ENCODE measurements at regions not wholly inside any gene's neighbourhood (a gene's known extent, or its start where the extent isn't known, plus 50 kb on each side); places are given as distances from the start of the nearest gene placed in this dataset.

- DNase-seq (ENCODE audit: insufficient read length, low spot score) (no peak), FAIRE-seq (no peak)
Observed at GRCh38 chr6:99091985-99092384, 144.2 kb upstream of the FBXL4 start.

GRCh38 chr6:99080191-99080590 is 132.4 kb upstream of the FBXL4 start:
- DNase-seq (ENCODE audit: insufficient read length, low spot score) = no peak
- FAIRE-seq = no peak

GRCh38 chr6:99079058-99079457 is 131.3 kb upstream of the FBXL4 start:
- FAIRE-seq = no peak
- no peak for DNase-seq (ENCODE audit: insufficient read length, low spot score)

DNA sequence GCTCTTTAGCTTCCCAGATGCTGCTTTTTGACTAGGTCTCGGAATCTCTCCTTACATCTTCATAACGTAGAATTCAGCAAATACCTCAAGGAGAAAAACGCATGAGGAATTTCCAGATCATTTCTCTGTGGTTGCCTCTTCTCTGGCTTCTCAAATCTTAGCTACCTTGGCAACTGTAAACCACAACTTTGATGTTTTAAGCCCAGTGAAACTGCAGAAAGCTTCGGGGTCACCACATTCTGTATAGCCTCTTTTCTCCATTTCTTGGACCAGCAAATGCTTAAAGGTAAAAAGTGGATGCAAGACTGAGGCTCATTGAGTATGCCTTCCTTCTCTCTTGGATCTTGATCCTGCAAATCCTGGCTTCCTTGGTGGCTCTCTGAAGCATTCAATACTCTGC is 125.5 kb upstream of the FBXL4 start:
- FAIRE-seq (no peak), DNase-seq (ENCODE audit: insufficient read length, low spot score) (no peak)

GRCh38 chr6:99066044-99066443 is 118.3 kb upstream of the FBXL4 start:
- FAIRE-seq (no peak), DNase-seq (ENCODE audit: insufficient read length, low spot score) (no peak)

- FAIRE-seq = no peak
- DNase-seq (ENCODE audit: insufficient read length, low spot score) = no peak
Observed at GRCh38 chr6:99064834-99065233, 117.1 kb upstream of the FBXL4 start.

GRCh38 chr6:99036672-99037071 is 88.9 kb upstream of the FBXL4 start:
- FAIRE-seq (no peak), DNase-seq (ENCODE audit: insufficient read length, low spot score) (no peak)

GRCh38 chr6:99032396-99032795 is 84.7 kb upstream of the FBXL4 start:
- no peak for FAIRE-seq
- no peak for DNase-seq (ENCODE audit: insufficient read length, low spot score)

DNA sequence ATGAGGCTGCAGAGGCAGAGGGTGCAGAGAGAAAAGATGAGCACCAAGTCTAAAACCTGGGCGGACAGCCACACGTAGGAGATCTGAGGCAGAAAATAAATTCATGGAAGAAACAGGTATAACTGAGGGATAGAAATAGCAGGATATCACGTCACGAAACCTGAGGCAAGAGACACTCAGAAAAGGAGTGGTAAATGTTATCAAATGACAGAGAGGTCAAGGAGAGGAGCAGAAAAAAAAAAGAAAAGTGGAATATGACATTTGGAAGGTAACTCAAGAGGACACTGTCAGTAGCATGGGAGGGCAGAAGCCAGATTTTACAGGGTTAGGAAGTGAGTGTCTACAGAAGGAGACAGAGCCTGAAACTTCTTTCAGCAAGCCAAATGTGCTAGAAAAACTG is 84.2 kb upstream of the FBXL4 start:
- FAIRE-seq = no peak

DNA sequence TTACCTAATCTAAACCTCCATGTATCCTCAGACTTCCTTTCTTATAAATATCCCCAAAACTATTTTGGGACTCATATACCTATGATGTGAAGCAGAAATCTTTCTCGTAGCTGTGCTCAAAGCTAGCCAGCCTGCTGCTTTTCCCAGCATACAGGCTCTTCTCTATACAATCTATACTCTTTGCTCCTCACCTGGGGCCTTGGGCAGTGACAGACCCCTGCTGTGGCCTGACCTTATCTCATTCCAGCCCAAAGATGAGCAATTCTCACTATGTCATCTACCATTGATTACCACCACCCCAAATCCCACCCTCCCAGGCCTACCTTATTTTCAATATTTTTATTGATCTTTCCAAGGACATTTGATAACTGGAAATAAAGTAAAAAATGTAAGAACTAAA is 83.2 kb upstream of the FBXL4 start:
- DNase-seq (ENCODE audit: insufficient read length, low spot score) (no peak), FAIRE-seq (no peak)

More for the DNA sequence above, 84.2 kb upstream of the FBXL4 start:
- DNase-seq (ENCODE audit: insufficient read length, low spot score) = no peak

- no peak for DNase-seq (ENCODE audit: insufficient read length, low spot score)
- no peak for FAIRE-seq
Observed at GRCh38 chr6:99026135-99026534, 78.4 kb upstream of the FBXL4 start.

- FAIRE-seq (no peak), DNase-seq (ENCODE audit: insufficient read length, low spot score) (no peak)
Observed at GRCh38 chr6:99024089-99024488, 76.3 kb upstream of the FBXL4 start.

GRCh38 chr6:99022039-99022609 is 74.4 kb upstream of the FBXL4 start:
- DNase-seq (ENCODE audit: insufficient read length, low spot score) (no peak), FAIRE-seq (peak; percentile 48)

DNA sequence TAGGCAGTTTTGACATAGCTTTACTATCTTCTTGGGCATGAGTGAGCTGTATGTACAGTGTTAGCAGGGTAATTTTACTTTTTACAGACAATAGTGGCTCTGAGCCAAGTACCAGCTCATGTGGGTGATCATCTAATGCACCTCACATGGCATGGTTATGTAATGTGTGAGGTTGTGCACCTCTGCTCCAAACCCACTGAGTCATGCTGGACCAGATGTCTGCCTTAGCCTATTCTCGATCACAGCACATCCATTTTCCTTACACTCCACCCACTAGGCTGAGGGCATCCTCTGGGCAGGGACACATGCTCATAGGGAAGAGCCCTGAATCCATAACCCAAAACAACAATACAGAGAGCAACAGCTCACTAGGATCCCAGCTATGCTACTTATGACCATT is 71.6 kb upstream of the FBXL4 start:
- DNase-seq (ENCODE audit: insufficient read length, low spot score) = no peak
- no peak for FAIRE-seq

GRCh38 chr6:99017150-99017549 is 69.4 kb upstream of the FBXL4 start:
- FAIRE-seq (no peak), DNase-seq (ENCODE audit: insufficient read length, low spot score) (no peak)

DNA sequence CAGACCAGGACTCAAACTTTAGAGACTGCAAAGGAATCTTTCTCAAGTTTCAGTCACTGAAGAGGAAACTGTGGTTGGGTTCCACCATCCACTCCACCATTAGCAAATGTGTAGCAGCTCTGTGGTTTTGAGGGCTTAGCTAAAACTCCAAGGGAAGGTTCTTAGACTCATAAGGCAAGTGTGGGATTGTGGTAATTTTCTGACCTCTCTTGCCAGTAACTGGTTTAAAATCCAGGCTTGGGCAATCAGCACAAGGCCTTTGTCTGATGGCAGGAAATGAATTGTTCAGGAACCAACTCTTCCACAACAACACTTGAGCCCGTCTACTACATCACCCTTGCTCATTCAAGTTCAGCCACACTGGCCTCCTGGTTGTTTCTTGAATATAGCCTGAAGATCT is 68.6 kb upstream of the FBXL4 start:
- DNase-seq (ENCODE audit: insufficient read length, low spot score) (no peak), FAIRE-seq (no peak)

DNA sequence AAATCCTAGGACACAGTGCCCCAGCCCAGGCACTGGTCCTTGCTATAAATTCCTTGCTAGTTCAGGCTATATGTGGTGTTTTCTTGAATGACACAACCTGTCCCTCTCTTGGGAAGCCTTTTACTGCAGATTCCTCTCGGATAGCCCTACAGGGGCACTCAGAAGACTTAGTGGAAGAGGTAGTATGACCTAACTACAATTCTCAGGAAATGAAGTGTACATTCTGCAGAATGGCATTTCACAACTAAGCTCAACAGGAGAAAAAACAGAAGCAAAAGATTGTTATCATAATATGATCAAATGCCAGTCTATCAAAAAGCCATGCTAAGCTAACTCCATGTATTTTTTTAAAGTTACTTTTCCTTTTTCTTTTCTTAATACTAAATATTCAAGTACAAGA is 66.3 kb upstream of the FBXL4 start:
- no peak for FAIRE-seq
- no peak for DNase-seq (ENCODE audit: insufficient read length, low spot score)

DNA sequence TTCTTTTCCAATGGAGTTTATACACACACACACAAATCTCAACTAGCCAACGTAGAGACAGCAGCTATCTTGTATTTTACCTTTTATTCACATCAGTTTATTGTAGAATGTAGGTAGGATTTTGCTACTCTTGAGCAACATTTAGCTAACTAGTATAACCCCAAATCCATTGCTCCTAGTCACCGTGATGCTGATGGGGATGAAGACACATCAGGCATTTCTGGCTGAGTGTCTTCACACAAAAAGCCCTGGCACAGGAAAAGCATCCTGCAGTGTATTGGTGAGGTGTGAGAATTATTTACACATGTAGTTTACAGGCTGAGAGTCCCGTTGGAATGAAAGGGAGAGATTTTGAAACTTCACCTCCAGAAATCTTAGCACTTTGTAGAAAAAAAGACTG is 65.9 kb upstream of the FBXL4 start:
- DNase-seq (ENCODE audit: insufficient read length, low spot score) = no peak
- no peak for FAIRE-seq

GRCh38 chr6:99013145-99013544 is 65.4 kb upstream of the FBXL4 start:
- DNase-seq (ENCODE audit: insufficient read length, low spot score) (peak; percentile 19), FAIRE-seq (no peak)

GRCh38 chr6:99011151-99011550 is 63.4 kb upstream of the FBXL4 start:
- FAIRE-seq = no peak
- no peak for DNase-seq (ENCODE audit: insufficient read length, low spot score)

GRCh38 chr6:99002831-99003230 is 55.1 kb upstream of the FBXL4 start:
- no peak for DNase-seq (ENCODE audit: insufficient read length, low spot score)
- no peak for FAIRE-seq

GRCh38 chr6:98998103-98998502 is 50.4 kb upstream of the FBXL4 start:
- DNase-seq (ENCODE audit: insufficient read length, low spot score) = no peak
- FAIRE-seq = no peak

All from HTR-8/SVneo (cell line).